Mesothelial cell of epicardium (in vitro differentiated cells): ENCODE measurements at regions not wholly inside any gene's neighbourhood (a gene's known extent, or its start where the extent isn't known, plus 50 kb on each side); places are given as distances from the start of the nearest gene placed in this dataset.

ENCODE experiments used
- DNase-seq, 2 experiments: peaks; one replicate each; pipeline ENCODE4 v3.0.0; 2021; ENCODE audit warnings: low spot score in 2 of 2; ENCODE audit not compliant: unreplicated experiment in 2 of 2
- H3K27ac Mint-ChIP-seq: 2 replicates; pipeline ENCODE4 v1.8.0; 2021; ENCODE audit warnings: mixed read lengths
- H3K27me3 Mint-ChIP-seq: 2 replicates; pipeline ENCODE4 v1.8.0; 2021; ENCODE audit warnings: low read depth, mixed read lengths
- H3K36me3 Mint-ChIP-seq: 2 replicates; pipeline ENCODE4 v1.8.0; 2021; ENCODE audit warnings: mixed read lengths
- H3K4me1 Mint-ChIP-seq: 2 replicates; pipeline ENCODE4 v1.8.0; 2021; ENCODE audit warnings: mixed read lengths
- H3K4me3 Mint-ChIP-seq: 2 replicates; pipeline ENCODE4 v1.8.0; 2021; ENCODE audit warnings: mild to moderate bottlenecking, moderate library complexity, mixed read lengths
- H3K9me3 Mint-ChIP-seq: 2 replicates; pipeline ENCODE4 v1.8.0; 2021; ENCODE audit warnings: mixed read lengths
- TF ChIP-seq, protein P1 (sequence below): fragments of 200-600 bp; sonication (generic); IDR thresholded peaks from one replicate; pipeline ENCODE4 v1.5.0; 2021; ENCODE audit warnings: antibody characterized with exemption; ENCODE audit not compliant: unreplicated experiment

DNA sequence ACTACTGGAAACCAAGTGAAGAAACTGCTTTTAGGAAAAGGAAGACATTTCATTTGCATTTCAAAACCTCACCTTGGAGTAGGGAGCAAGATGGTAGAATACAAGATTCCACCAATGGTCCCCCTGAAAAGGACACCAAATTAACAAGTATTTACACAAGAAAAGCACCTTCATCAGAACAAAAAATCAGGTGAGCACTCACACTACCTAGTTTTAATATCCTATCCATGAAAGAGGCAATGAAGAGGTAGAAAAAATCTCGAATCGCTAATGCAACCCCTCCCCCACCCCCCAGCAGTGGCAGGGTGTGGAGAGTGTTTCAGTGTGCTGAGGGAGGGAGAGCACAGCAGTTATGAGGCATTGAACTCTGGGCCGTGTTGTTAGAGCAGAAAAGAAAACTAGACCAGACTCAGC, 1397.0 kb upstream of the C9orf72 start:
- DNase-seq = no peak
- Mint-ChIP-seq H3K9me3 (peaks cover 20% of the 10 kb centered on the region), H3K36me3 (peaks cover 4% of the 10 kb centered on the region), H3K4me1 (peaks cover 6% of the 10 kb centered on the region), H3K4me3 (no peak overlapping the region), H3K27me3 (no peaks in the 10 kb centered on the region), H3K27ac (no peak overlapping the region)
- TF ChIP-seq, protein P1, sequence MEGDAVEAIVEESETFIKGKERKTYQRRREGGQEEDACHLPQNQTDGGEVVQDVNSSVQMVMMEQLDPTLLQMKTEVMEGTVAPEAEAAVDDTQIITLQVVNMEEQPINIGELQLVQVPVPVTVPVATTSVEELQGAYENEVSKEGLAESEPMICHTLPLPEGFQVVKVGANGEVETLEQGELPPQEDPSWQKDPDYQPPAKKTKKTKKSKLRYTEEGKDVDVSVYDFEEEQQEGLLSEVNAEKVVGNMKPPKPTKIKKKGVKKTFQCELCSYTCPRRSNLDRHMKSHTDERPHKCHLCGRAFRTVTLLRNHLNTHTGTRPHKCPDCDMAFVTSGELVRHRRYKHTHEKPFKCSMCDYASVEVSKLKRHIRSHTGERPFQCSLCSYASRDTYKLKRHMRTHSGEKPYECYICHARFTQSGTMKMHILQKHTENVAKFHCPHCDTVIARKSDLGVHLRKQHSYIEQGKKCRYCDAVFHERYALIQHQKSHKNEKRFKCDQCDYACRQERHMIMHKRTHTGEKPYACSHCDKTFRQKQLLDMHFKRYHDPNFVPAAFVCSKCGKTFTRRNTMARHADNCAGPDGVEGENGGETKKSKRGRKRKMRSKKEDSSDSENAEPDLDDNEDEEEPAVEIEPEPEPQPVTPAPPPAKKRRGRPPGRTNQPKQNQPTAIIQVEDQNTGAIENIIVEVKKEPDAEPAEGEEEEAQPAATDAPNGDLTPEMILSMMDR = no peak

DNA sequence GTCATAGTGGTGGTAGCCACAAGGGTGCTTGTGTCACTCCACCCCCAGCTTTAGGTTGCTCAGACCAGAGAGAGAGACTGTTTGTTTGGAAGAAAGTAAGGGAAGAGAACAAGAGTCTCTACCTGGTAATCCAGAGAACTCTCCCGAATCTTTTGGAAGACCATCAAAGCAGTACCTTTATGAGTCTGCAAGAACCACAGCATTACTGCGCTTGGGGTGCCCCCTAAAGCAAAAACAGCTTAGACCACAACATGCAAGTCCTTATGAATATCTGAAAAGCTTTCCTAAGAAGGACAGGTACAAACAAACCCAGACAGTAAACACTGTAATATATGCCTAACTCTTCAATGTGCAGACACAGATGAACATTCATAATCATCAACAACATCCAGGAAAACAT, 1398.6 kb upstream of the C9orf72 start:
- H3K36me3 Mint-ChIP-seq = peaks cover 4% of the 10 kb centered on the region
- H3K4me1 Mint-ChIP-seq = peaks cover 6% of the 10 kb centered on the region
- no peak for DNase-seq
- TF ChIP-seq, protein P1 = no peak
- no peak overlapping the region for H3K4me3 Mint-ChIP-seq
- no peak overlapping the region for H3K27ac Mint-ChIP-seq
- peaks cover 20% of the 10 kb centered on the region for H3K9me3 Mint-ChIP-seq
- H3K27me3 Mint-ChIP-seq = no peaks in the 10 kb centered on the region

DNA sequence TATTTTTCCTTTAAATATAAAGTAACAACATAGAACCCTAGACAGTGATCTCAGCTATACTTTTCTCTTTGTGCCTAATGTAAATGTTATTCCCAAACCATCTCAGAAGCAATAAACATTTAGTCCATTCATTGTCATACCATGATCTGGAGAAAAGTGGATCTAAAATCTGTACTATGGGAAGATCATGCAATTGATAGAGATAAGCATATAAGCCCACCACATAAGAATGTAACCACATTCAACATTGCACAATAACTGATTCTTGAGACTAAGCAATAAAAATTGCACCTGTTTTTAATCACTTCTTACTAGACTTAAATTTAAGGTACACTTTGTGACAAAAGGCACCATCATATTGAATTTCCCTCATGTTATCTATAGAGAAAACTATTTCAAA, 1403.0 kb upstream of the C9orf72 start:
- Mint-ChIP-seq H3K4me1 (no peaks in the 10 kb centered on the region), H3K27ac (no peak overlapping the region), H3K4me3 (no peak overlapping the region), H3K27me3 (no peaks in the 10 kb centered on the region), H3K36me3 (peaks cover 4% of the 10 kb centered on the region), H3K9me3 (peaks cover 20% of the 10 kb centered on the region)
- no peak for DNase-seq
- TF ChIP-seq, protein P1 = no peak

DNA sequence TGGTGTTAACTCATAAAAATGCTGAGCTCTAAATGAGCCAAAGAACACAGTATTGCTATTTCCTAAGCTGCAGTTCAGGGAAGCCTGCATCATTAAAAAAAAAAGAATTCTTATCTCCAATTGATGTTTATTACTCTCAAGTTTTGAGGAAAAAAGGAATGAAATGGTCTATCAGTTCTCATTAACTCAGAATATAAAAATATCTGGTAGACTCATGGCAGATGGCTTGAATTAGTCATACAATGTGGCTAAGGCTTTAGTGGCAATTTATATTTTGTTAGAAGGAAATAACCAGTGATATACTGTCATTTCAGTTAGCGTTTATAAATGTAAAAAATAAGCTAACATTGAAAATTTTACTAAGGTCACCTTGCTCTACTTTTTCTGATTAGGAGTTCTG, 1403.4 kb upstream of the C9orf72 start:
- Mint-ChIP-seq H3K36me3 (peaks cover 4% of the 10 kb centered on the region), H3K4me1 (no peaks in the 10 kb centered on the region), H3K27ac (no peak overlapping the region), H3K9me3 (peaks cover 20% of the 10 kb centered on the region), H3K4me3 (no peak overlapping the region), H3K27me3 (no peaks in the 10 kb centered on the region)
- no peak for DNase-seq
- TF ChIP-seq, protein P1 = no peak

DNA sequence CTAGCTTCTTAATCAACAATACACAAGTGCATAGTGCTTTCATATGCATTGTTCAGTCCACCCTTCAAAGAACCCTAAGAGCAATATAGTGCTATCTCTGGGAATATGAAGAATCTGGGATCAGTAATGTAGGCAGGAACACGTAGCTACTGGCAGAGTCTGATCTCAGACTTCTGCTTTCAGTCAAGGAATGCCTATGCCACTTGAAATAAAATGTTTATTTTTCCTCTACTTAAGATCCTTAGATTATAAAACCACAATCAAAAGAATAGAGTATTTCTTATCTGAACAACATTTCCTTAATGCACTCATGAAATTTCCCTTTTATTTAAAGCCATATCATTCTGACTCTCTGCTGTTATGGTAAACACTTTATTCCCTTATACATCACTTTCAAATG, 1407.8 kb upstream of the C9orf72 start:
- H3K4me3 Mint-ChIP-seq = no peak overlapping the region
- no peaks in the 10 kb centered on the region for H3K27me3 Mint-ChIP-seq
- TF ChIP-seq, protein P1 = no peak
- H3K9me3 Mint-ChIP-seq = peaks cover 5% of the 10 kb centered on the region
- DNase-seq = no peak
- no peaks in the 10 kb centered on the region for H3K4me1 Mint-ChIP-seq
- no peak overlapping the region for H3K27ac Mint-ChIP-seq
- no peaks in the 10 kb centered on the region for H3K36me3 Mint-ChIP-seq

DNA sequence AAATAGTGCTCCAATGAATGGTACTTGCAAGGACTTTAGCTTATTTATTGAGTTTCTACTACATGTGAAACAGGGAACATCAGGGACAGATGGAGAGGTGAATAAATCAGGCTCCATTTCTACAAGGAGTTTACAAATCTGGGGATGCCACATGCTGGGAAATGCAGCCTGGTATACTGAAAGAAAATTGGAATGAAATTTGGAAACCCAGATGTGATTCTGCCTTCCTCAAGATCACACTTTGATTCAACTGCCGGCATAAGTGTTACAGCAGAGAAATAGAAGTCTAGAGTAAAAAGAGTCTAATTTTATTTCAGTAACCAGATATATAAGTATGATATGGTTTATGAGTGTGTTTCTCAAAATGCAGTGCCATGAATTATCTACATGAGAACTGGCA, 1408.4 kb upstream of the C9orf72 start:
- no peaks in the 10 kb centered on the region for H3K36me3 Mint-ChIP-seq
- peaks cover 5% of the 10 kb centered on the region for H3K9me3 Mint-ChIP-seq
- DNase-seq = no peak
- no peaks in the 10 kb centered on the region for H3K4me1 Mint-ChIP-seq
- TF ChIP-seq, protein P1 = no peak
- H3K27me3 Mint-ChIP-seq = no peaks in the 10 kb centered on the region
- no peak overlapping the region for H3K4me3 Mint-ChIP-seq
- H3K27ac Mint-ChIP-seq = no peak overlapping the region
